Forelimb muscle (tissue), 1 donor: ENCODE measurements at regions not wholly inside any gene's neighbourhood (a gene's known extent, or its start where the extent isn't known, plus 50 kb on each side); places are given as distances from the start of the nearest gene placed in this dataset.
"Not testable (repeated sequence)": the region's sequence is repeated elsewhere in the genome, so short reads cannot be mapped to it uniquely, and the experiment has no call there.

Experiments
- DNase-seq: peaks from one replicate; pipeline ENCODE4 v3.0.0-alpha.2; 2013; ENCODE audit warnings: low read depth

DNA sequence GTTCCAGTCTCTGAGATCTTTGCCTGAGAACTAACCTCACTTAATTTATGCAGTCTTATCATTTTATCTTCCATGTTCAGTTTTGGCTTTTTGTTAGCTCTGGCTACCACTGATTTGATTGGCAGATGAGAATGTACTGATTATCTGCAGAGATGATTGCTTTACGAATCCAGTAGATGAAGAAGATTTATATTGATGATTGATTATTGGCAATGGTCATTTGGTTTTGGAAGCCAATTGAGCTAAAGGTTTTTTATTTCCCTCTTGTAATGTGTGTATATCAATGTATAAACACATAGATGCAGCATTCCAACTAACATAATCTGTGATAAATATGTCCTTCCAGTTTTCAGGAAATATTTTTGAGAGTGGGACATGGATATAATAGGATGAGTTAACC is 763.6 kb downstream of the CDH11 start:
- DNase-seq = no peak

DNA sequence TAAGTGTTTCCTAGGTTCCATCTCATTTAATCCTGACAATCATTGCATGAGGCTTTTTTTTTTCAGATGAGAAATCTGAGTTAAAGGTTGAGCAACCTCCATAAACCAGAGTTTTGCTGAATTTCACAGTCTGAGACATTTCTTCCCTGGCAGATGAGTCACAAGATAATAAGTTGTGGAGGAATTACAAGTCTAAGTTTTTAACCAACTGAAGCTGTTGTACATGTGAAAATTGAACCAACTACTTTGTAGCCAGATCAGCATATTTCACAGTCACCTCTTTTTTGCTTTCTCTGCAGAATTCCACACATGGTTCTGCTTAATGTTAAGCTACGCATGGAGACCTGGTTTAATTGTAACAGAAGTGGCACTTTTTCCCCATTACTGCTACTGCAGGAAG is 765.6 kb downstream of the CDH11 start:
- no peak for DNase-seq

DNA sequence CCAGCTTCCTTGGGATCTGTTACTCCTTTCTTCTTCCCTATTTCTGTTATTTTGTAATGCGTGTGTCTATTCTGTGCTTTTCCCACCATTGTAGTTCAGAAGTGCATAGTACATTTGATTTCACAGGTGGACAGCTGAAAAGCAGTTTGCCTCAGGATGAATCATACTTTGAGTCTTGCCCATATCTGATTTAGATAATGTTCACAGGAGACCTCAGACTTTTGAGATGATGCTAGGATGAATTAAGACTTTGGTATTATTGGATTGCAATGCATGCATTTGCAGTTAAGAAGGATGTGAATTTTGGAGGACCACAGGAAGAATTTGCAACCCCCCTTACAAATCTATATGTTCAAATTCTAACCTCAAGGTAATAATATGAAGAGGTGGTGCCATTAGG is 769.6 kb downstream of the CDH11 start:
- no peak for DNase-seq

DNA sequence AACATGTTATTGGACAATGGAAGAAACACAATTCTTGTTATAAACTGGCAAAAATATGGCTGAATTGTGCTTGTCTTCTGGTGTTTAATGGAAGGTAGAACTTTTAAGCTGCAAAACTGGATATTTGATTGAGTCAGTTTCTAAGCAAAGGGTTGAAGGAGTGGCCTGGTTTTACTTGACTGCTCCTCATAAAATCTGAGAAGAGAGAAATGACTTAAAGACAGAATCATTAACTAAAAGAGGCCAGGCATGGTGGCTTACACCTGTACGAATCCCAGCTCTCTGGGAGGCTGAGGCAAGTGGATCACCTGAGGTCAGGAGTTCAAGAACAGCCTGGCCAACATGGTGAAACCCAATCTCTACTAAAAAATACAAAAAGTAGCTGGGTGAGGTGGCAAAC is 770.7 kb downstream of the CDH11 start:
- no peak for DNase-seq

DNA sequence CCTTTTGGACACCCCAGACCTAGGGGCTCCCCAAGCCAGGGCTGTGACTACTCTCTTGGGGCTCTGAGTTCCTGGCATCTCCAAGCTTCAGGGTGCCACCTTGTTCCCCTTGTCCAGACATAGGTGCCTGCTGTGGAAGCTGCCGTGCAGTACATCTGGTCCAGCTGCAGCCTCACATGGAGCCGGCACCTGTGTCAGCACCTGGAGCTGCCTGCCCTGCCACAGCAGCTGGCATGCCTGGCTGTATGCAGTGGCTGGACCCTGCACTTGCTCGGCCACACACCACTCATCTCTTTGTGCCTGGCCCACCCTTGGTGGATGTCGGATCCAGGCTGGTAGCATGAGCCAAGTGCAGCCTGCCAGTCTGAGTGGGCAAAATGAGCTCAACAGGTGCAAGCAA is 775.8 kb downstream of the CDH11 start:
- DNase-seq = no peak

DNA sequence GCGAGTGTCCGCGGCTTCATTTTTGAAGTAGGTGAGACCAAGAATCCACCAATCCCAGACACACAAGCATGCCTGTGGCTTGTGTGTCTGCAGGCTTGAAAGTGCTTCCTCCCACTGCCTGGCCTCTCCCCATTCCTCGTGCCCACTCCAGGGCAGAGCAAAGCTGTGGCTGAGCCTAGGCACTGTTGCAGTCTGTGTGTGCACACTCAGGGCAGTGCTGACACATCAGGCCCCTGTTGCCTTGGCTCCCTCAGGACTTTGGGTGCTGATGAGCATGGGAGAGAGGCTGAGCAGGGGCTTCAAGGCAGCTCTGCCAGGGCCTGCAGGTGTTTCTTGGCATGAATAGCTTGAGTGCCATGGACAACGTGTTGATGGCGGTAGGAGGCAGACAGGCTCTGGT is 776.7 kb downstream of the CDH11 start:
- DNase-seq = no peak

DNA sequence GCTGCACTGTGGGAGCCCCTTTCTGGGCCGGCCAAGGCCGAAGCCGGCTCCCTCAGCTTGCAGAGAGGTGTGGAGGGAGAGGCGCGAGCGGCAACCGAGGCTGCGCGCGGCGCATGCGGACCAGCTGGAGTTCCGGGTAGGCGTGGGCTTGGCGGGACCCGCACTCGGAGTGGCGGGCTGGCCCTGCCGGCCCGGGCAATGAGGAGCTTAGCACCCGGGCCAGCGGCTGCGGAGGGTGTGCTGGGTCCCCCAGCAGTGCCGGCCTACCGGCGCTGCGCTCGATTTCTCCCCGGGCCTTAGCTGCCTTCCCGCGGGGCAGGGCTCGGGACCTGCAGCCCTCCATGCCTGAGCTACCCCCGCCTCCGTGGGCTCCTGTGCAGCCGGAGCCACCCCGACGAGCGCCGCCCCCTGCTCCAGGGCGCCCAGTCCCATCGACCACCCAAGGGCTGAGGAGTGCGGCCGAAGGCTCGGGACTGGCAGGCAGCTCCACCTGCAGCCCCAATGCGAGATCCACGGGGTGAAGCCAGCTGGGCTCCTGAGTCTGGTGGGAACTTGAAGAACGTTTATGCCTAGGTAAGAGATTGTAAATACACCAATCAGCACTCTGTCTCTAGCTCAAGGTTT is 777.9 kb downstream of the CDH11 start:
- not testable (repeated sequence) for DNase-seq

DNA sequence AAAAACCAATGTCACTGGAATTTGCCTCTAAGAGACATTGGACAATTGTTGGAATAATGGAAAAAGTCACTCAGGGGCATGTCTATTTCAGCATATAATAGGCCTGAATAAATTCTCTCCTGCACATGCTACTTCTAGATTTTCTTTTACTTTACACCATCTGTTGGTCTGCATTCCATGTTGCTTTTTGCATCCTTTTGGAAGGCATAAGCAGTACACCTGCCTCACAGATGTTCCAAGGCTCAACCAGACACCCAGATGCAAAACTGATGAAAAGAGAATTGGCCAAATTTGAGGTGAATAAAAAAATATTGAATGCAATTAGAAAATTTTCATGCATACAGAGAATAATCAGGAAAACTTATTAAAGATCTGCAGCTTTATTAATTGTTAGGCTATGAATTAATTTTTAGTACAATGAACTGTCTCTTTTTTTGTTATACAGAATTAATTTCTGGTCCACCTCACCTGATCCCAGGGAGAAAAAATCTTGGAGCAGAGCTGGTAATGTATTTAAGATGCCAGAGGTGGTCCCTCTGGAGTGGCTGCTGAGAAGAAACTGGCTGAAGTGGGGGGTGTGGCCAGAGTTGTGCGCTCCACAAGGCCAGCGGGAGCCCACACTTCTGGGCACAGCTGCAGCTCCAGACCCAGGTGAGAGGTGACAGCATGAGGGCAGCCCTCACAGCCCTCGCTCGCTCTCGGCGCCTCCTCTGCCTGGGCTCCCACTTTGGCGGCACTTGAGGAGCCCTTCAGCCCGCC is 778.6 kb downstream of the CDH11 start:
- DNase-seq = no peak

DNA sequence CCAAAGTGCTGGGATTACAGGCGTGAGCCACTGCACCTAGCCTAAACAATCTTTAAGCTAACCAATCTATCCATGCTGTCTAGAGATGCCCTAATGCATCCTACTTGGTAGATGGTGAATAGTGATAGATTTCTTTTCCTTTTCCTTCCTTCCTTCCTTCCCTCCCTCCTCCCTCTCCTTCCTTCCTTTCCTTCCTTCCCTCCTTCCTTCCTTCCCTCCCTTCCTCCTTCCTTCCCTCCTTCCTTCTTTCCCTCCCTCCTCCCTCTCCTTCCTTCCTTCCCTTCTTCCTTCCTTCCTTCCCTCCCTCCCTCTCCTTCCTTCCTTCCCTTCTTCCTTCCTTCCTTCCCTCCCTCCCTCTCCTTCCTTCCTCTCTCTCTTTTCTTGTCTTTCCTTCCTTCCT is 780.5 kb downstream of the CDH11 start:
- DNase-seq = not testable (repeated sequence)

DNA sequence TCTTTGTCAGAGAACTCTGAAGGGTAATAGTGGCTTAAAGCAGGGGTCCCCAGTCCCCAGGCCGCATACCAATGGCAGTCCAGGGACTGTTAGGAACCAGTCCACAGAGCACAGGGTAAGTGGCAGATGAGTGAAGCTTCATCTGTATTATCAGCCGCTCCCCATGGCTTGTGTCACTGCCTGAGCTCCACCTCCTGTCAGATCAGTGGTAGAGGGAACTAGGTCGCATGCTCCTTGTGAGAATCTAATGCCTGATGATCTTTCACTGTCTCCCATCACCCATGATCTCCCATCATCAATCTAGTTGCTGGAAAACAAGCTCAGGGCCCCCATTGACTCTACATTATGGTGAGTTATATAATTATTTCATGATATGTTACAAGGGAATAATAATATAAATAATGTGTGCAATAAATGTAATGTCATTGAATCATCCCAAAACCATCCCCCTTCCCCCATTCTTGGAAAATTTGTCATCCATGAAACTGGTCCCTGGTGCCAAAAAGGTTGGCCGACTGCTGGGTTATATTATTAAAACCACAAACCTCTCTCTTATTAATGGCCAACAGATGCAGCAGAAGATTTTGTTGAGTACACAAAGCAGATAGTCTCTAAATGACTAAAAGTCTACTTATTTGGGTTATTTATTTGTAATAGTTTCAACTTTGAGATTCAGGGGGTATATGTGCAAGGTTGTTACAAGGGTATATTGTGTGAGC is 782.7 kb downstream of the CDH11 start:
- no peak for DNase-seq

DNA sequence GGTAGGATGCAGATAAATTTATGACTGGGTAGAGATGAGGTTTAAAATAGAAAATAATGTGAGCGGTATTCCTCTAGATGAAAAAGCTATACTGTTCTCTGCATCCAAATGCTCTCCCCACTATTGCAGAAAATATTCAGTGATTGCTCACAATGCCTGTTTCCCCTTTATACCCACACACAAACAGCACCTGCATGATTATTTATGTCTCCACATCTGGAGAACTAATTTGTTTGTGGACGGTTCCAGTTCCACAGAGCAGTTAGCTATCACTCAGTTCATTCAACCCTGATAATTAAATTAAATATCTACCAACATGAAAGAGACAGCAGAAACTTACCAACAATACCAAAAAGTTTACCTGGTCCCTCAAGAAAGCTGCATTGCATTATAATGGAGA is 800.0 kb downstream of the CDH11 start:
- no peak for DNase-seq

DNA sequence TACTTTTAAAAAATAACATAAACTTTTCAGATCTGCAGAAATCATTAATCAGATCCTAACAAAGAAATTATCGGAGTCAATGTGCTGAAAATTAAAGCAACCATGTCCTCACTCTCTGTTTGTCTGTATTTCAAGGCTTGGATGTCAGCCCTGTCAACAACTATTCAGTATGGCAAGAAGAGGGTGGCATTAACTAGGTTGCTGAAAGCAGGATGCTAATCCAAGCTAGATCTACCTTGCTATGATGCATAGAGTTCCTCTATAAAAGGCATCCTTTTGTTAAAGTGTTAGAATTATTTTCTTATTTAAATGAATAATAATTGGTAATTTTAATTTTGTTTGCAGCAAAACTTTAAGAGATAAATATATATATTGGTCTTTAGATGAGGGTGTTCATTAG is 800.8 kb downstream of the CDH11 start:
- DNase-seq = no peak

DNA sequence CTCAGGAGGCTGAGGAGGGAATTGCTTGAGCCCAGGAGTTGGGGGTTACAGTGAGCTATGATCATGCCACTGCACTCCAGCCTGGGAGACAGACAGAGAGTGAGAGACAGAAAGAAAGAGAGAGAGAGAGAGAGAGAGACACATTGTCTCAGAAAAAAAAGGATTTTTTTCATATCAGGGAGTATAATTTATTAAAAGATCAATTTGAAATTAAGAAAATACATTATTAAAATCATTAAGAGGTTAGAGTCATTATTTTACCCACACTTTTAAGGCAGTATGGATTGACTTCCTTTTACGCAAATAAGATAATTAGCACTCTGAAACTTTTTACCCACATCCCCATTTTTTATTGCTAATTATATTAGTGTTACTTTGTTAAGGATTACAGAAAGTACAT is 804.3 kb downstream of the CDH11 start:
- no peak for DNase-seq

DNA sequence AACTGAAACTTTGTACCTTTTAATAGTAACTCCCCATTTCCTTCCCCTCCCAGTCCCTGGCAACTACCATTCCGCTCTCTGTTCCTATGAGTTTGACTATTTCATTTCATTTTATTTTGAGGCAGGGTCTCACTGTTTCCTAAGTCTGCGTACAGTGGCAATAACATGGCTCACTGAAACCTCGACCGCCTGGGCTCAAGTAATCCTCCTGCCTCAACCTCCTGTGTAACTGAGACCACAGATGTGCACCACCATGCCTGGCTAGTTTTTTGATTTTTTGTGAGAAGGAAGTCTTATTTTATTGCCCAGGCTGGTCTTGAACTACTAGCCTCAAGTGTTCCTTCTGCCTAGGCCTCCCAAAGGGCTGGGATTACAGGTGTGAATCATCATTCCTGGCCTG is 808.1 kb downstream of the CDH11 start:
- DNase-seq = no peak

DNA sequence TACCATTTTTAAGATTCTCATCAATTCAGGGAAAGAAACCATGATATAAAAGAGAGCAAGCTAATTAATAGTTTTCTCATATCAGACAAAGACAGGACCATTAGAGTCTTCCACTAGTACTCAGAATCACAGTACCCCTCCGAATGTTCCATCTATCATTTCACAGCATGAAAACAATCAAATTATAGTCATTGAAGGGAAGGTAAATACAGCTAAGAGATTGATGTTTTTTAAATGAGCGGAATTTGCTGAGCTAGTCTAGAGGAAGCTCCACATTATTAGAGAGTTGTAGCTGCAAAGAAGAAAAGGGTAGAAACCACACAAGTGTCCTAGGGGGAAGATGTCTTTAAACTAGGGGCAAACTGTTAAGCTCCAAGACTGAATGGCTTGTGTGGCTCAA is 808.9 kb downstream of the CDH11 start:
- DNase-seq = no peak

DNA sequence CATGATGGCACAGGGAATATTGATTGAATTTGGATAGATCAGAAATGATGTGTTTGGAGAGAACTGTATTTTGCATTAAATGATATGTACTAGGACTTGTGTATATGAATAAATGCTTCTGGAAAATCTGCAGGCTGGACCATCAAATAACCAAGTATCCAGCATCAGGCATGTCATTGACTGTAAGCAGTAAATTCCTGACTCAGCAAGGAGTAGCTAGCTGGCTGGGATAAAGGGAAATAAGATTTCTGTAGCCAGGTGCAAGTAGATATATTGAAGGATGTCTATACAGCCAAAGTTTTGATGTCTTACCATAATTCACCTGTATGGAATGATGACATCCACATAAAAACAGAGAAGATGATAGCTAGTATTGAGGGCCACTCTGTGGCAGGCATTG is 809.6 kb downstream of the CDH11 start:
- no peak for DNase-seq

DNA sequence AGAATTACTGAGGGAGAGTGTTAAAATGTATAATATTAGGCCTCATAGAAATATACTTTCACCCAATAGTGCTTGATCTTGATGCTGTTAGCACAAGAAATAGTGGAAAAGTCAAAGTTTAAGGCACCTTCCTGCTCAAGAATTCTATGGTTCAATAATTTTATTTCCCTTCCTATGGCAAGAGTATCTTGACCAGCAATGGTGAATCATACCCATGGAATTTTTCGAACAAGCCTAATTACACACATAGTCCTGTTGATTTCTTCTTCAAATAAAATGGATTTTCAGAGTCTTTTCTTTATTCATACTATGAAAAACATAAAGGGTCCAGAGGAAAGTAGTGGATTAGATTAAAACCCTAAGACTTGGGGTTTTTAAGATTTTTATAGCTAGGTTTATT is 810.6 kb downstream of the CDH11 start:
- DNase-seq = no peak

DNA sequence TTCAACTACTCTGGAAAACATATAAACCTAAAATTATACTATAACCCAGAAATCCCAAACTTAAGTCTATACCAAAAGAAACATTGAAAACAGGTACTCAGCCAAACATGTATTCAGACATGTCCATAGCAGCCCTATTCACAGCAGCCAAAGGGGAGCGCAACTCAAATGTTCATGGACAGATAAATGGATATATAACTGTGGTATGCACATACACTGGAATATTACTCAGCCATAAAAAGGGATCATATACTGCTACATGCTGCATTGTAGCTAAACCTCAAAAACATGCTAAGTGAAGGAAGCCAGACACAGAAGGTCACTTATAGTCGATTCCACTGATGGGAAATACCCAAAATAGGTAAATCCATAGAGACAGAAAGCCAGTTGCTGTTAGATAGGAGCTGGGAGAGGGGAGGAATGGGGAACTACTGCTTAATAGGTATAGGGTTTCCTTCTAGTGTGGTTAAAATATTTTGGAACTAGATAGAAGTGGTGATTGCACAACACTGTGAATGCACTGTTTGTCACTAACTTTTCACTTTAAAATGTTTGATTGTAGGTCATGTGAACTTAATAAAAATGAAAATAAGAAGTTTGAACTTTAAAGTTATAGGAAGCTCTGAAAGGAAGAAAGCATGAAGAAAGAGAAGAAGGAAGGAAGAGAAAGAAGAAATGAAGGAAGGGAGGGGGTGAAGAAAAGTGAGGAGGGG is 812.3 kb downstream of the CDH11 start:
- DNase-seq = no peak

DNA sequence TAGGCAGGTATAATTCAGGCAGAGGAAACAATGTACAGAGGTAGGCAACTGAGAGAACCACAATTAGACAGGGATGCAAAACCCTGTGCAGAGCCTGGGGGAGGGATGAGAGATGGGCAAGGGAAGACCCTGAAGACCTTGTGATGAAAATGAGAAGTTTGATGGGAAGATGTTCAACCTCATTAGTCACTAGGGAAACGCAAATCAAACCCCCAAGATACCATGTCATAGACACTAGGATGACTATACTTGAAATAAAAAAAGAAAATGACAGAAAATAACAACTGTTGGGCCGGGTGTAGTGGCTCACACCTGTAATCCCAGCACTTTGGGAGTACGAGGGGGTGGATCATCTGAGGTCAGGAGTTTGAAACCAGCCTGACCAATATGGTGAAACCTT is 813.1 kb downstream of the CDH11 start:
- DNase-seq = no peak

DNA sequence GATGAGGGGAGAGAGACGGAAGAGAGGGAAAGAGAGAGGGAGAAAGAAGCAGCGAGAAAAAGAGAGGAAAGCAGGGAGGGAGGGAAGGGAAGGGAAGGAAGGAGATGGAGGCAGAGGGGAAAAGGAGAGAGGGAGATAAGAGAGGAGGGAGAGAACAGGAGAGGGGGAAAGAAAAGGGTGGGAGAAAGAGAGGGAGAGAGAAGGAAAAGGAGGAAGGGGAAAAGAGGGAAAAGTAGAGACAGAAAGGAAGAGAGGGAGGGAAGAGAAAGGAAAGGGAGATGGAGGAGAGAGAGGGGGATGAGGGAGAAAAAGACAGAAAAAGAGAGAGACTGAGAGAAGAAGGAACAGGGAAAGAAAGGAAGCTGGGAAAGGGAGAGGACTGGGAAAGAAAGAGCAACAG is 814.4 kb downstream of the CDH11 start:
- no peak for DNase-seq

DNA sequence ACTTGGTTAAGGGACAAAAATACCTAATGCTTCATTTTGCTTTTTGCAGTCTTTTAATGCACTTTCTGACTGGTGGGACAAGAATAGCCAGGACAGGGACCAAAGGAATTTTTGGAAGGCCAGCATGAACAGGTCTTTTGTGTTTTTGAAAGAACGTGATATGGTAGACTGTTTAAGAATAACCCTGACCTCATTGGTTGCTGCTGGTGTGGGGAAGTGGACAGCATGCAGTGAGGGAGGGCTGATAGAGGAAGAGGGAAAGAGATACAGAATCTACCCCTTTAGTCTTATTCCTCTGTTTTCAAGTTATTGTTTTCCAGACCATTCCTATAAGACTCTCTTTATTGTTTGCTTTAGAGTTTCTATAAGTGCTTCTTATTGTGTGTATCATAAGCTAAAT is 816.2 kb downstream of the CDH11 start:
- DNase-seq = no peak

DNA sequence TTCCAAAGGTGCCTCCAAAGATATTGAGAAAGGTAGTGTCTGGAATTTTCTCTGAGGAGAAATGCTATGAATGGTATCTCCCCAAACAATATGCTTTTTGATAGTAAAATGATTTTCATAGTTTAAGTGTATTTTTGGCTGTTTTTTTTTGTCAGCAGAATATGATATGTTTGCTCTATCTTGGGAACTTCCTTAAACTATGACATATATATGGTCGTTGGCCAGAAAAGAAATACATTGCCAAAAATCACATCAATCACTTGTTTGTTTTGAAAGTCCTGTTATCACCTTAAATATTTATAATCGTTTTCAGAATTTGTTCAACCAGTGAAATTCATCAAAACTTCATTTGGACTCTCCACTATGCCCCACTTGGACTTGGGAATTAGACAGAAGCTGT is 816.9 kb downstream of the CDH11 start:
- DNase-seq = no peak

DNA sequence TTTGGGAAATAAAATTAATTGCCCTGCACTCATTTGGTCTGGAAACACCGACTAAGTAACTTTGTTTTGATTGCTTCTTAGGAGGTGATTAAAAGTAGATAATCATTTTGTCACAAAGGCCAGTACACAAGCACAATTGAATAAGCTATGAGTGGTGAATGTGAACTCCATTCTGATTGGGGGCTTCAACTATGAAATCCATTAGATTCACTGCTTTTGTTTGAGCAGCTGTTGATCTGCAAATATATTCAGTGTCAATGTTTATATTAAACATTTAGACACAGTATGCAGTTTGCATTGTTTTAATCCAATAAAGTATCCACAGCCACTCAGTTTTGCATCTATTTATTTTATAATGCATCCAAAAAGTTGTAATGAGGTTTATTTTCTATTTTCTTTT is 817.5 kb downstream of the CDH11 start:
- no peak for DNase-seq
